ENCODE measurements at regions not wholly inside any gene's neighbourhood (a gene's known extent, or its start where the extent isn't known, plus 50 kb on each side); places are given as distances from the start of the nearest gene placed in this dataset.

DNA sequence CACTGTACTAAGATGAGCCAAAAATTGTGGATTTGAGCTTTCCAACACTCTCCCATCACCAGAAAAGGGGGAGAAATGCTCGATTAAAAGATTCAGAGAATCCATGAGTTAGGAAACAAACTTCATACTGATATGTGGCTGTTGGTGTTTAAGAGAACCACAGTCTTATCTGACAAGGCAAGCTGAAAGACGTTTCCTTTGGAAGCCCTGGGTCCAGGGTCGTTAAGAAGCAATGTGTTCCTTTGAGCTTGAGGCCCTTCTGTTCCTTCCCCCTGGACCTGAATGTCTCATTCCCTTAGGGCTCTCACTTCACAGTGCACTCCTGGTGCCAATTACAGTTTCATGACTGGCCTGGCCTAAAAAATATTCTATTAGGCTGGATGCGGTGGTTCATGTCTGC is 524.8 kb upstream of the PPP2R3A start:
- H3K4me1 ChIP-seq (ENCODE audit: control insufficient read depth, insufficient read depth, low read length), result no peaks in the 10 kb centered on the region
- no peak overlapping the region for H3K14ac ChIP-seq (replicated peaks; ENCODE audit: low read depth, low read length)
- no peaks in the 10 kb centered on the region for H3K79me1 ChIP-seq (ENCODE audit: low read depth in 1 of 2, low read length in 2 of 2)
- H3K23ac ChIP-seq (ENCODE audit: low read depth, low read length), result no peak overlapping the region
- no peak overlapping the region for H3K4me2 ChIP-seq (ENCODE audit: low read depth, low read length)
- TF ChIP-seq NFE2L2 (IDR thresholded peaks at IDR 0.05; ENCODE audit: low read depth, low read length) (no peak), CTCF (conservative IDR thresholded peaks at IDR 0.05; ENCODE audit: low read depth, low read length) (no peak), USF2 (IDR thresholded peaks at IDR 0.05; ENCODE audit: low read depth, low read length) (no peak), MAFK (IDR thresholded peaks at IDR 0.05; ENCODE audit: low read depth, low read length) (no peak), RAD21 (IDR thresholded peaks at IDR 0.05; ENCODE audit: low read length) (no peak), RCOR1 (IDR thresholded peaks at IDR 0.05; ENCODE audit: insufficient replicate concordance, low read length) (no peak), RFX5 (IDR thresholded peaks at IDR 0.05; ENCODE audit: low read depth, low read length) (no peak), BHLHE40 (IDR thresholded peaks at IDR 0.05; ENCODE audit: low read depth, low read length) (no peak), CEBPB (IDR thresholded peaks at IDR 0.05; ENCODE audit: low read depth, low read length) (no peak), FOS (IDR thresholded peaks at IDR 0.05; ENCODE audit: low read depth, low read length) (no peak), MXI1 (IDR thresholded peaks at IDR 0.05; ENCODE audit: borderline replicate concordance, low read depth, low read length) (no peak), SMC3 (IDR thresholded peaks at IDR 0.05; ENCODE audit: low read depth, low read length) (no peak), CHD1 (IDR thresholded peaks at IDR 0.05; ENCODE audit: low read depth, low read length) (no peak), POLR2A (IDR thresholded peaks at IDR 0.05; ENCODE audit: low read depth, low read length) (no peak), MAZ (IDR thresholded peaks at IDR 0.05; ENCODE audit: borderline replicate concordance, low read depth, low read length) (no peak)
- TF ChIP-seq, protein P1, sequence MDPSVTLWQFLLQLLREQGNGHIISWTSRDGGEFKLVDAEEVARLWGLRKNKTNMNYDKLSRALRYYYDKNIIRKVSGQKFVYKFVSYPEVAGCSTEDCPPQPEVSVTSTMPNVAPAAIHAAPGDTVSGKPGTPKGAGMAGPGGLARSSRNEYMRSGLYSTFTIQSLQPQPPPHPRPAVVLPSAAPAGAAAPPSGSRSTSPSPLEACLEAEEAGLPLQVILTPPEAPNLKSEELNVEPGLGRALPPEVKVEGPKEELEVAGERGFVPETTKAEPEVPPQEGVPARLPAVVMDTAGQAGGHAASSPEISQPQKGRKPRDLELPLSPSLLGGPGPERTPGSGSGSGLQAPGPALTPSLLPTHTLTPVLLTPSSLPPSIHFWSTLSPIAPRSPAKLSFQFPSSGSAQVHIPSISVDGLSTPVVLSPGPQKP (IDR thresholded peaks at IDR 0.05; ENCODE audit: borderline replicate concordance, low read depth, low read length), result no peak
- in situ Hi-C loops (cut with MboI; ENCODE audit: low sequenced_read_pairs) (no loop called here), intact Hi-C loops (cut with micrococcal nuclease) (no loop called here), dilution Hi-C loops (cut with HindIII; ENCODE audit: low sequenced_read_pairs, unreplicated experiment) (no loop called here)
- ATAC-seq (ENCODE audit: low read depth) (no peak), DNase-seq (no peak)
- H4K5ac ChIP-seq (ENCODE audit: low read depth, low read length), result no peak overlapping the region
- H2BK15ac ChIP-seq (ENCODE audit: low read depth, low read length), result no peak overlapping the region
- BruUV-seq (replicated peaks), result no TSS peak
- WGBS, 2 experiments (ENCODE audit: extremely low coverage in 2 of 2, insufficient read length in 1 of 2), result no CpG with 5 or more reads among the region's 4 CpGs
- ChIA-PET CTCF (no interaction called here), POLR2A (ENCODE audit: unreplicated experiment) (no interaction called here)
- no peaks in the 10 kb centered on the region for H3K27me3 ChIP-seq (ENCODE audit: control insufficient read depth, insufficient read depth, low read length)
- no peak overlapping the region for H3K56ac ChIP-seq (ENCODE audit: extremely low read depth, insufficient read depth, low read length)
- H3K36me3 ChIP-seq (ENCODE audit: control insufficient read depth, insufficient read depth, low read length), result no peaks in the 10 kb centered on the region
- H3K9me1 ChIP-seq (ENCODE audit: insufficient read depth, low read length), result no peaks in the 10 kb centered on the region
- no peak overlapping the region for H2AK9ac ChIP-seq (replicated peaks; ENCODE audit: low read depth, low read length, poor library complexity)
- H3K4me3 ChIP-seq (ENCODE audit: insufficient read depth, low read depth, low read length), result no peak overlapping the region
- no peak overlapping the region for H4K91ac ChIP-seq (ENCODE audit: insufficient read depth, low read depth, low read length)
- no peak overlapping the region for H3K9ac ChIP-seq (ENCODE audit: low read depth, low read length)
- H3K18ac ChIP-seq (ENCODE audit: low read depth, low read length), result no peak overlapping the region
- no peak overlapping the region for H2BK120ac ChIP-seq (ENCODE audit: low read depth, low read length)
- H2AFZ ChIP-seq (replicated peaks; ENCODE audit: low read length, poor library complexity), result no peak overlapping the region
- no peaks in the 10 kb centered on the region; the same call in 1 of the 2 replicates for H3K9me3 ChIP-seq (ENCODE audit: control insufficient read depth, insufficient read depth, low read length)
- no peak overlapping the region for H2BK5ac ChIP-seq (ENCODE audit: low read depth, low read length, poor library complexity, severe bottlenecking)
- no peak overlapping the region for H3K4ac ChIP-seq (ENCODE audit: low read depth, low read length)
- H3K27ac ChIP-seq (ENCODE audit: insufficient read depth, low read length), result no peak overlapping the region
- H4K20me1 ChIP-seq (ENCODE audit: insufficient read depth, low read length), result no peaks in the 10 kb centered on the region
- no peak overlapping the region for H2AK5ac ChIP-seq (ENCODE audit: low read depth, low read length)
- no peak overlapping the region for H2BK20ac ChIP-seq (ENCODE audit: low read depth, low read length)
- no peak overlapping the region for H4K8ac ChIP-seq (ENCODE audit: low read depth in 2 of 2, low read length in 2 of 2)
